H1 (cell line): ENCODE measurements at regions not wholly inside any gene's neighbourhood (a gene's known extent, or its start where the extent isn't known, plus 50 kb on each side); places are given as distances from the start of the nearest gene placed in this dataset.

Source experiments
- CTCF ChIA-PET: fragments of 300-600 bp; sonication (Branson Sonifier 250); formaldehyde crosslinking; loops from one replicate; lab custom pipeline; 2021; ENCODE audit not compliant: partially characterized antibody; lab: Charles Lee
- POLR2A ChIA-PET: fragments of 300-600 bp; sonication (Branson Sonifier 250); formaldehyde crosslinking; loops from one replicate; lab custom pipeline; 2021; ENCODE audit warnings: inconsistent platforms; ENCODE audit not compliant: partially characterized antibody; lab: Charles Lee
- DNase-seq, 2 experiments: peaks; one replicate each; pipeline versions ENCODE4 v3.0.0 to v3.0.0-alpha.2; 2010 to 2022; ENCODE audit warnings: low spot score in 2 of 2, low read depth in 1 of 2, mixed read lengths in 1 of 2
- FAIRE-seq: peaks from 2 replicates; lab custom pipeline; 2011; peaks lifted over from hg19 to GRCh38; lab: Jason Lieb, UNC
- H2AFZ ChIP-seq: 2 replicates; pipeline ENCODE4 v1.8.1; 2012; ENCODE audit warnings: low read length, inconsistent platforms
- H2AK5ac ChIP-seq: 2 replicates; pipeline ENCODE4 v1.6.1; 2013; ENCODE audit warnings: low read depth, low read length
- H2BK120ac ChIP-seq: replicated peaks from 2 replicates; pipeline ENCODE3; 2013; ENCODE audit warnings: low read depth, low read length, inconsistent platforms
- H2BK12ac ChIP-seq: 2 replicates; pipeline ENCODE4 v1.6.1; 2013; ENCODE audit warnings: low read depth, low read length
- H2BK15ac ChIP-seq: 2 replicates; pipeline ENCODE4 v1.6.1; 2013; ENCODE audit warnings: low read length
- H2BK20ac ChIP-seq: 2 replicates; pipeline ENCODE4 v1.6.1; 2013; ENCODE audit warnings: low read length
- H2BK5ac ChIP-seq: 2 replicates; pipeline ENCODE4 v1.6.1; 2013; ENCODE audit warnings: low read depth, low read length
- H3K14ac ChIP-seq: 2 replicates; pipeline ENCODE4 v1.6.1; 2013; ENCODE audit warnings: inconsistent platforms; ENCODE audit not compliant: insufficient read length
- H3K18ac ChIP-seq: 2 replicates; pipeline ENCODE4 v1.6.1; 2013; ENCODE audit warnings: low read length; ENCODE audit errors: extremely low read depth
- H3K23ac ChIP-seq: 2 replicates; pipeline ENCODE4 v1.6.1; 2013; ENCODE audit warnings: inconsistent platforms; ENCODE audit not compliant: insufficient read length
- H3K23me2 ChIP-seq: 2 replicates; pipeline ENCODE4 v1.6.1; 2013; ENCODE audit warnings: low read depth, low read length
- H3K27ac ChIP-seq: 2 replicates; pipeline ENCODE4 v1.6.1; 2011; ENCODE audit warnings: low read depth, low read length, inconsistent platforms
- H3K27me3 ChIP-seq, 4 experiments: replicated peaks in 1 of 4; 1 replicate in 1 of 4; 2 replicates in 3 of 4; pipeline versions ENCODE4 v1.6.1 to v1.8.1; 2011 to 2013; ENCODE audit warnings: low read length in 3 of 4, mild to moderate bottlenecking in 3 of 4, inconsistent platforms in 2 of 4, mixed read lengths in 2 of 4, moderate library complexity in 1 of 4; ENCODE audit not compliant: control insufficient read depth in 3 of 4, insufficient read depth in 3 of 4; ENCODE audit errors: extremely low read depth in 1 of 4
- H3K36me3 ChIP-seq, 4 experiments: 2 replicates each; pipeline versions ENCODE4 v1.6.1 to v1.8.1; 2011 to 2013; ENCODE audit warnings: mild to moderate bottlenecking in 4 of 4, low read length in 3 of 4, moderate library complexity in 2 of 4, control low read depth in 1 of 4, inconsistent platforms in 1 of 4; ENCODE audit not compliant: insufficient read depth in 4 of 4, control insufficient read depth in 2 of 4
- H3K4ac ChIP-seq: replicated peaks from 2 replicates; pipeline ENCODE3; 2013; ENCODE audit warnings: low read length, low read depth, mixed read lengths, inconsistent platforms; ENCODE audit not compliant: insufficient read length
- H3K4me1 ChIP-seq, 4 experiments: replicated peaks in 1 of 4; 1 replicate in 1 of 4; 2 replicates in 3 of 4; pipeline versions ENCODE4 v1.6.1 to v1.8.1; 2011 to 2013; ENCODE audit warnings: low read length in 3 of 4, inconsistent platforms in 2 of 4, mixed read lengths in 1 of 4; ENCODE audit not compliant: insufficient read depth in 4 of 4, control insufficient read depth in 3 of 4
- H3K4me2 ChIP-seq, 2 experiments: 2 replicates each; pipeline versions ENCODE4 v1.6.1 to v1.8.1; 2011 to 2013; ENCODE audit warnings: low read depth in 2 of 2, low read length in 2 of 2, control low read depth in 1 of 2, inconsistent platforms in 1 of 2, mild to moderate bottlenecking in 1 of 2; ENCODE audit not compliant: insufficient read depth in 1 of 2
- H3K4me3 ChIP-seq, 4 experiments: fragments of 200-600, 300-600 bp in 1 of 4; sonication (generic), shearing (Covaris generic), sonication (Bioruptor Twin) in 1 of 4; 2 replicates each; pipeline versions ENCODE4 v1.5.1 to v1.8.1; 2011 to 2016; ENCODE audit warnings: low read length in 4 of 4, low read depth in 3 of 4, control low read depth in 2 of 4, inconsistent platforms in 2 of 4, mild to moderate bottlenecking in 2 of 4, mixed read lengths in 1 of 4, moderate library complexity in 1 of 4; ENCODE audit not compliant: insufficient read depth in 2 of 4; ENCODE audit errors: extremely low read depth in 1 of 4
- H3K56ac ChIP-seq: replicated peaks from 2 replicates; pipeline ENCODE3; 2013; ENCODE audit warnings: low read depth, mild to moderate bottlenecking, mixed read lengths, low read length, inconsistent platforms; ENCODE audit not compliant: insufficient read length
- H3K79me1 ChIP-seq: 2 replicates; pipeline ENCODE4 v1.6.1; 2013; ENCODE audit warnings: low read depth, low read length, control low read depth
- H3K79me2 ChIP-seq, 2 experiments: 2 replicates each; pipeline versions ENCODE4 v1.6.1 to v1.8.1; 2012 to 2013; ENCODE audit warnings: low read length in 2 of 2, mild to moderate bottlenecking in 2 of 2, inconsistent platforms in 1 of 2; ENCODE audit not compliant: insufficient read depth in 2 of 2, control insufficient read depth in 1 of 2
- H3K9ac ChIP-seq, 4 experiments: replicated peaks in 1 of 4; 1 replicate in 1 of 4; 2 replicates in 3 of 4; pipeline versions ENCODE4 v1.6.1 to v1.8.1; 2011 to 2013; ENCODE audit warnings: low read depth in 3 of 4, low read length in 3 of 4, control low read depth in 2 of 4, mild to moderate bottlenecking in 2 of 4, moderate library complexity in 2 of 4, inconsistent platforms in 1 of 4; ENCODE audit errors: extremely low read depth in 1 of 4
- H3K9me3 ChIP-seq, 2 experiments: 2 replicates each; pipeline versions ENCODE4 v1.6.1 to v1.8.1; 2012 to 2013; ENCODE audit warnings: mild to moderate bottlenecking in 2 of 2, moderate library complexity in 2 of 2, control low read depth in 1 of 2, inconsistent platforms in 1 of 2, low read depth in 1 of 2, low read length in 1 of 2, mixed read lengths in 1 of 2; ENCODE audit not compliant: insufficient read depth in 2 of 2
- H4K20me1 ChIP-seq, 2 experiments: replicated peaks in 1 of 2; 2 replicates each; pipeline versions ENCODE3 to v1.8.1; 2011 to 2013; ENCODE audit warnings: inconsistent platforms in 2 of 2, low read length in 2 of 2, mild to moderate bottlenecking in 1 of 2; ENCODE audit not compliant: insufficient read depth in 2 of 2, control insufficient read depth in 1 of 2
- H4K5ac ChIP-seq: 2 replicates; pipeline ENCODE4 v1.6.1; 2013; ENCODE audit warnings: low read length, low read depth, mixed read lengths, inconsistent platforms; ENCODE audit not compliant: insufficient read length
- H4K8ac ChIP-seq: 2 replicates; pipeline ENCODE4 v1.8.0; 2013; ENCODE audit warnings: mild to moderate bottlenecking, moderate library complexity, low read length, inconsistent platforms; ENCODE audit not compliant: insufficient read depth; ENCODE audit errors: extremely low read depth
- H4K91ac ChIP-seq: replicated peaks from 2 replicates; pipeline ENCODE3; 2013; ENCODE audit warnings: low read length, mixed read lengths, inconsistent platforms; ENCODE audit not compliant: insufficient read length
- EP300 ChIP-seq, 2 experiments: IDR thresholded peaks; 1 replicate in 1 of 2; 2 replicates in 1 of 2; pipeline ENCODE4 v1.6.1; 2011 to 2012; ENCODE audit warnings: low read depth in 2 of 2, low read length in 2 of 2, mild to moderate bottlenecking in 2 of 2, borderline replicate concordance in 1 of 2, inconsistent platforms in 1 of 2, moderate library complexity in 1 of 2
- EZH2 ChIP-seq: fragments of 200-600 bp; sonication (generic); IDR thresholded peaks from 2 replicates; pipeline ENCODE4 v1.7.1; 2012; ENCODE audit warnings: low read depth, mild to moderate bottlenecking, moderate library complexity, low read length, inconsistent platforms; ENCODE audit not compliant: severe bottlenecking
- JUND ChIP-seq: IDR thresholded peaks from 2 replicates; pipeline ENCODE4 v1.6.1; 2011; ENCODE audit warnings: mild to moderate bottlenecking, improper control_type of control experiment, low read length
- RBBP5 ChIP-seq: IDR thresholded peaks from 2 replicates; pipeline ENCODE4 v1.7.1; 2012; ENCODE audit warnings: low read depth, mild to moderate bottlenecking, inconsistent platforms, low read length, moderate library complexity, borderline replicate concordance
- SIRT6 ChIP-seq: IDR thresholded peaks from one replicate; pipeline ENCODE4 v1.7.1; 2012; ENCODE audit warnings: low read length, inconsistent platforms
- TEAD4 ChIP-seq: IDR thresholded peaks from 2 replicates; pipeline ENCODE4 v1.6.1; 2012; ENCODE audit warnings: low read depth, low read length, inconsistent platforms, mixed read lengths
- WGBS, 2 experiments: shearing (Covaris generic) in 1 of 2; methylation state at CpG; one replicate each; pipeline versions ENCODE4 v1.1.6 to v1.1.7; 2013 to 2015; ENCODE audit warnings: low lambda C conversion rate in 2 of 2, mixed read lengths in 2 of 2, inconsistent platforms in 1 of 2, low coverage in 1 of 2, missing lambda C conversion rate in 1 of 2; ENCODE audit not compliant: insufficient replicate concordance in 2 of 2, insufficient coverage in 1 of 2, insufficient read length in 1 of 2; ENCODE audit errors: extremely low coverage in 1 of 2, missing lambda C conversion rate in 1 of 2; 5-methylcytosine and 5-hydroxymethylcytosine counted together
- TF ChIP-seq, protein P1 (sequence below): IDR thresholded peaks from 2 replicates; pipeline ENCODE4 v1.6.1; 2012; ENCODE audit warnings: inconsistent platforms

DNA sequence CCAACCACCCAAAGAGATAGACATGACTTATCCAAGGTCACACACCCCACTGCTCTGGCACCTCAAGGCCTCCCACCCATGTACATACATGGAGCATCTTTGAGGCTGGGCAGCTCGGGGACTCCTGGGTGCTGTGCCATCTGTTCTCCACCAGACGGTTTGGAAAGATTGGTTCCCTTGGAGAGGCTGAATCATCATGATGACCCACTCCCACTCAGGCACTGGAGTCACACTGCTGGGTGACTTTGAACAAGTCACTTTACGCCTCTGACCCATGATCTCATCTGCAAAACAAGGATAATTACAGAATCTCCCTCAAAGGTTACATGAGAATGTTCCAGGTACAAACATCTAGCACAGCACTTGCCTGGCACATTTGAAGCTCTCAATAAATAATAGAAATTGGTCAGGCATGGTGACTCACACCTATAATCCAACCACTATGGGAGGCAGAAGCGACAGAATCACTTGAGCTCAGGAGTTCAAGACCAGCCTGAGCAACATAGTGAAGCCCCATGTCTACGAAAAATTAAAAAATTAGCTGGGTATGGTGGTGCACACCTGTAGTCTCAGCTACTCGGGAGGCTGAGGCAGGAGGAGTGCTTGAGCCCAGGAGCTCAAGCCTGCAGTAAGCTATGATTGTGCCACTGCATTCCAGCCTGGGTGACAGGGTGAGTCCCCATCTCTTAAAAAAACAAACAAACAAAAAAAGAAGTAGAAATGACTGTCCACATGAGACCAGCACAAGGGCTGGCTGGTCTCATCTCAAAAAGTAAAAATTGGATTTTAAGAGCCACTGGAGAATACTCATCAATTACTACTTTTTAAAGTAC, 74.9 kb downstream of the RRAGC start:
- WGBS, 2 experiments: 93% methylated on average over 6 of the region's 6 CpGs; no CpG with 5 or more reads in 1 of the 2 experiments
- Histone ChIP-seq H3K36me3 (no peaks in the 10 kb centered on the region), H4K20me1 (no peaks in the 10 kb centered on the region), H2BK20ac (no peak overlapping the region), H4K91ac (no peak overlapping the region), H3K23ac (no peak overlapping the region), H2BK15ac (no peak overlapping the region), H3K4me2 (no peak overlapping the region), H3K4me3 (no peak overlapping the region), H2BK120ac (no peak overlapping the region), H3K79me1 (no peaks in the 10 kb centered on the region), H3K79me2 (no peaks in the 10 kb centered on the region), H3K4ac (no peak overlapping the region), H3K9ac (no peak overlapping the region), H4K8ac (no peak overlapping the region), H2AK5ac (no peak overlapping the region), H3K27me3 (no peaks in the 10 kb centered on the region; a peak in 1 of 7 replicates), H3K14ac (no peak overlapping the region), H3K23me2 (no peaks in the 10 kb centered on the region), H3K27ac (no peak overlapping the region), H3K9me3 (no peaks in the 10 kb centered on the region), H2AFZ (no peak overlapping the region), H3K4me1 (peaks cover 0 to 9% (median 2%) of the 10 kb centered on the region in 4 experiments; a peak in 4 of 7 replicates), H3K18ac (no peak overlapping the region), H3K56ac (no peak overlapping the region), H2BK5ac (no peak overlapping the region), H2BK12ac (no peak overlapping the region), H4K5ac (no peak overlapping the region)
- CTCF ChIA-PET: interaction anchor here (1.4 kb wide), 1 partner anchor 16 kb away, joined by 4 read pairs; no protein-coding TSS in a partner anchor
- POLR2A ChIA-PET: interaction anchor here (1.5 kb wide), 1 partner anchor 43 kb away, joined by 3 read pairs; no protein-coding TSS in a partner anchor
- DNase-seq (no peak), FAIRE-seq (no peak)
- no peak for TF ChIP-seq EZH2
- TF ChIP-seq TEAD4: no peak
- TF ChIP-seq SIRT6: no peak
- no peak for TF ChIP-seq RBBP5
- TF ChIP-seq EP300 (IDR thresholded peaks at IDR 0.05; ENCODE audit: borderline replicate concordance in 1 of 2, low read depth in 2 of 2, low read length in 2 of 2): no peak
- TF ChIP-seq, protein P1, sequence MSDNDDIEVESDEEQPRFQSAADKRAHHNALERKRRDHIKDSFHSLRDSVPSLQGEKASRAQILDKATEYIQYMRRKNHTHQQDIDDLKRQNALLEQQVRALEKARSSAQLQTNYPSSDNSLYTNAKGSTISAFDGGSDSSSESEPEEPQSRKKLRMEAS: no peak
- no peak for TF ChIP-seq JUND
